T-helper 17 cell (primary cell): ENCODE measurements at regions not wholly inside any gene's neighbourhood (a gene's known extent, or its start where the extent isn't known, plus 50 kb on each side); places are given as distances from the start of the nearest gene placed in this dataset.

Experiments used
- ATAC-seq: fragments of 150-1000 bp; cut with Tn5 transposase; 2 replicates; pipeline ENCODE4 v1.10.0; 2021; ENCODE audit warnings: mild to moderate bottlenecking, moderate library complexity
- DNase-seq, 3 donors: peaks; one replicate each; pipeline versions ENCODE4 v3.0.0 to v3.0.0-alpha.2; 2020 to 2021
- H3K9me3 ChIP-seq: one replicate; pipeline ENCODE4 v1.7.0; 2013; ENCODE audit warnings: low read length, mild to moderate bottlenecking; ENCODE audit not compliant: control insufficient read depth, poor library complexity, severe bottlenecking
- H3K27ac Mint-ChIP-seq: one replicate; pipeline ENCODE4 v1.8.0; 2022; ENCODE audit warnings: mild to moderate bottlenecking, moderate library complexity, mixed read lengths
- H3K27me3 Mint-ChIP-seq: one replicate; pipeline ENCODE4 v1.8.0; 2022; ENCODE audit warnings: mixed read lengths
- H3K36me3 Mint-ChIP-seq: one replicate; pipeline ENCODE4 v1.8.0; 2022; ENCODE audit warnings: low read depth, mixed read lengths
- H3K4me1 Mint-ChIP-seq: one replicate; pipeline ENCODE4 v1.8.0; 2022; ENCODE audit warnings: mild to moderate bottlenecking, mixed read lengths
- H3K4me3 Mint-ChIP-seq: one replicate; pipeline ENCODE4 v1.8.0; 2022; ENCODE audit warnings: mild to moderate bottlenecking, moderate library complexity, mixed read lengths

DNA sequence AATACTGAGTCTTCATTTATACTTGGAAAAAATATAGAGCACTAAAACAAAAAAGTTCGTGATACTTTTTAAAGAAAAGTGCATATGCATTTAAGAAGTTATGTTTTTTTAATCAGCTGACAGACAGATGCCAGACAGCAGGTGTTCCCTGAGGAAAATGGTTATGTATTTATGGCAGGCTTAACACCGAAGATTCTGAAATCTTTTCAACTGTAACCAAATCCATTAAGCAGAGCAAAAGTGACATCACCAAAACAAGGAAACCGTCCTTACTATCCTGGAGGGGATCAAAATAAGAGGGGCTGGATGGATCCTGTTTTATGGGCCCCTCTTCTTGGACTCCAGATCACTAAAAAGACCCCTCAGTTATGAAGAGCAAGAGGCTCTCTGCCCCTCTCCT is 404.9 kb upstream of the ADAMTS16 start:
- Mint-ChIP-seq H3K27ac (no peak overlapping the region), H3K4me3 (no peak overlapping the region), H3K36me3 (no peaks in the 10 kb centered on the region), H3K4me1 (no peaks in the 10 kb centered on the region), H3K27me3 (no peaks in the 10 kb centered on the region)
- no peak for ATAC-seq
- no peak for DNase-seq
- no peaks in the 10 kb centered on the region for H3K9me3 ChIP-seq

DNA sequence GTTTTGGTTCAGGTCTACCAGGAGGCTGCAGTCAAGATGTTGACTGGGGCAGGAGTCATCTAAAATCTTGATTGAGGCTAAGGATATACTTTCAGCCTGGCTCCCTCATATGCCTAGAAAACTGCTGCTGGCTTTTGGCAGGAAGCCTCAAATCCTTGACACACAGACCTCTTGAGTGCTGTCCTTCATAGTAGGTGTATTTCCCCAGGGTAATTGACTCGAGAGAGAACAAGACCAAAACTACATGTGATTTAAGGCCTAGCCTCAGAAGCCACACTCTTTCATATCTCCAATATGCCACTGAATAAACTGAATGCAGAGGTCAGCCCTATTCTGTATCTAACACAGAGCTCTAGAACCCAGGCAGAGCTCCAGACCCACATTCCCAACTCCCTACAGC is 402.3 kb upstream of the ADAMTS16 start:
- DNase-seq (no peak), ATAC-seq (no peak)
- no peak overlapping the region for H3K27ac Mint-ChIP-seq
- no peaks in the 10 kb centered on the region for H3K36me3 Mint-ChIP-seq
- no peak overlapping the region for H3K4me3 Mint-ChIP-seq
- H3K9me3 ChIP-seq, result no peaks in the 10 kb centered on the region
- H3K4me1 Mint-ChIP-seq, result no peaks in the 10 kb centered on the region
- H3K27me3 Mint-ChIP-seq, result no peaks in the 10 kb centered on the region

DNA sequence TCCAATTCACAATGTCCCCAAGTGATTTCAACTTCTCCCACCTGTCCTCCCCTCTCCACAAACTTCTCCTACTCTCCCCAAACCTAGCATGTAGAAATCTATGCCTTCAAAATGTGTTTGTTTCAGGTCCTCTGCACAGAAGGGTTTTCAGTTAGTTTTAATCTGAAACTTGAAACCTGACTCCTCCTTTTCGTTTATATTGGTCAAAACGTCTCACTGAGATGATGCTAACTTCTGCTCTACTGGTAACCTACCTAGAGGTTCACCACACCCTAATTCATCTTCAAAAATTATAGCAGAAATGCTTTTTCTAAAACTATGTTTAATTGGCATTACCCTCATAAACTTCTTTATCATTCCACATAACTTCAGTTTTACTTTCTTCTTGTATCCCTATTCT is 401.8 kb upstream of the ADAMTS16 start:
- H3K27ac Mint-ChIP-seq, result no peak overlapping the region
- no peaks in the 10 kb centered on the region for H3K4me1 Mint-ChIP-seq
- DNase-seq (no peak), ATAC-seq (no peak)
- H3K4me3 Mint-ChIP-seq, result no peak overlapping the region
- H3K36me3 Mint-ChIP-seq, result no peaks in the 10 kb centered on the region
- H3K9me3 ChIP-seq, result no peaks in the 10 kb centered on the region
- no peaks in the 10 kb centered on the region for H3K27me3 Mint-ChIP-seq

DNA sequence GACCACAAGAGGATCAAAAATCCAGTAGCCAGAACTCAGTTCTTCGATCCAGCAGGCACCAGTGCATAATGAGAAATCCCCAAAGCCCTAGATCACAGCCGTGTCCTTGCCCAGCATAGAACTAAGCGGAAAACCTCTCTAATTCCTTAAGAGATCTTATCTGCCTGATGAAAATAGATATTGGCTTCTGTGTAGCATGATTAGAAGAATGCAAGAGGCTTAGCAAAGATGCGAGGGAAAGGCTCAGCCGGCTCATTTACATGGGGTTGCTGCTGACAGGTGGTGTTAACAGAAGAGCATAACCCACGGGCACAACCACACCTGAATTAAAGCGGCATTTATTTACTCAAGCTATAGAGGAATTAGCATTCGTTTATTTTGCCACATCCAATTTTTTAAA is 400.0 kb upstream of the ADAMTS16 start:
- H3K27ac Mint-ChIP-seq, result no peak overlapping the region
- no peaks in the 10 kb centered on the region for H3K4me1 Mint-ChIP-seq
- ATAC-seq, result no peak
- H3K36me3 Mint-ChIP-seq, result no peaks in the 10 kb centered on the region
- DNase-seq, result no peak
- H3K27me3 Mint-ChIP-seq, result no peaks in the 10 kb centered on the region
- no peak overlapping the region for H3K4me3 Mint-ChIP-seq
- H3K9me3 ChIP-seq, result no peaks in the 10 kb centered on the region

DNA sequence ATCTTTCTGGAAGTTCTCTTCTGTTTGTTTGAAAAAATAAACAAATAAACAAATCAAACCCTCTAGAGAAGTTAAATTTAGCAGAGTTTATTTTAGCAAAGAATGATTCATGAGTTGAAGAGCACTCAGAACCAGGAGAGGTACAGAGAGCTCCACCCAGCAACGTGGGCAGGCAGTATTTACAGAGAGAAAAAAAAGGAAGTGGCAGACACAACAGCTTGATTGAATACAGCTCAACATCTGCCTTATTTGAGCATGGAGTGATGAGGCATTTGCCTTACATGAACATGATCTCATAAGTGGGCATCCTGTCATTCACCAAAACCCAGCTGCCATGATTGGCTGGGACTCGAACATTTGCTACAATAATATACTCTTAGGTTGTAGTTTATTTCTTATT is 381.6 kb upstream of the ADAMTS16 start:
- peaks cover 4% of the 10 kb centered on the region for H3K9me3 ChIP-seq
- no peak overlapping the region for H3K4me3 Mint-ChIP-seq
- no peaks in the 10 kb centered on the region for H3K27me3 Mint-ChIP-seq
- no peak for ATAC-seq
- H3K36me3 Mint-ChIP-seq, result no peaks in the 10 kb centered on the region
- no peak for DNase-seq
- no peak overlapping the region for H3K27ac Mint-ChIP-seq
- H3K4me1 Mint-ChIP-seq, result no peaks in the 10 kb centered on the region

DNA sequence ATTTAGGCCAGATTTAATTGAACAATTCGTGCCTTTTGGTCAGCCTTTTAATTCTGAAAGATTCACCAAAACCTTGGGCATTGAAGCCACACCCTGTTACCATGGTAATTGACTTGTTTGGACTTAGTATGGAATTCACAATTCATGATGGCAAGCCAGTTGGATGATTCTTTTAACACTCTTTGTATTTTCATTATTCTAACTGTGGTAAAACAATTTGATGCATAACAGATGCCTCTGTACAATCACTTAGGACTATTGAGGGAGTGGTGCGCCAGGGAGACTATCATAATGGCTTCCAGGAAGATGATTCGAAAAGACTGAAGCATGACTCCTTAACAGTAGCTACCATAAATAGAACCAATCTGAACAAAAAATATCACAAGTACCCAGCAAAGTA is 381.1 kb upstream of the ADAMTS16 start:
- H3K27ac Mint-ChIP-seq, result no peak overlapping the region
- H3K36me3 Mint-ChIP-seq, result no peaks in the 10 kb centered on the region
- no peak for DNase-seq
- H3K4me1 Mint-ChIP-seq, result no peaks in the 10 kb centered on the region
- H3K27me3 Mint-ChIP-seq, result no peaks in the 10 kb centered on the region
- H3K4me3 Mint-ChIP-seq, result no peak overlapping the region
- ATAC-seq, result no peak
- H3K9me3 ChIP-seq, result peaks cover 4% of the 10 kb centered on the region

DNA sequence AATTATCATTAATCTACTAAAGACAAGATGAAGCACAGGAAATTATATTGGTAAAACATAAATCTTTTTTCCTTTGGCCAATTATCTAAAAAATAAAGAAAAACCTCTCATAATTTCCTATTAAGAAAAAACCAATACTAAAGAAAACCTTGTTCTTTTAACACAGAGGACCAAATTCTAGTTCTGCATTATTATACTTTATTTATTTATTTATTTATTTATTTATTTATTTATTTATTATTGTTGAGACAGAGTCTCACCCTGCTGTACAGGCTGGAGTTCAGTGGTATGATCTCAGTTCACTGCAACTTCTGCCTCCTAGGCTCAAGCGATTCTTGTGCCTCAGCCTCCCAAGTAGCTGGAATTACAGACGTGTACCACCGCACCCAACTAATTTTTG is 377.8 kb upstream of the ADAMTS16 start:
- ATAC-seq, result no peak
- Mint-ChIP-seq H3K36me3 (no peaks in the 10 kb centered on the region), H3K27me3 (no peaks in the 10 kb centered on the region), H3K4me3 (no peak overlapping the region), H3K27ac (no peak overlapping the region), H3K4me1 (no peaks in the 10 kb centered on the region)
- DNase-seq, result no peak
- H3K9me3 ChIP-seq, result peaks cover 8% of the 10 kb centered on the region

DNA sequence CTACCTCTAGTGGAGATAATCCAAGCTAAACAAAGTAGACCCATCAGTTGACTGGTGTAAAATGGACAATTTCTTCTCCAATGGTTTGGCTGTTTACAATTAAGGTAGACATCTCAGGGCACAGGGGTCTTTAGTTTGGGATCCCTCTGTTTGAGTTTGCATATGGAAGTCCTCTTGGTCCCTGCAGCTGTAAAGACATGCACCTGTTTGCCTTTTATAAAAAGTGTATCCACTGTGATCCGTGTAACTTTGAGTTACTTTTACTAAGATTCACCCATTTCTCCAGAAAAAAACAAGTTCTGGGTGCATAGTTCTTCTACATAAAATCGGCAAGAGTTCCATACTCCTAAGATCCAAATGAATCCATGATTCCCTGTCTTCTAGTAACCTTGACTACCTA is 374.7 kb upstream of the ADAMTS16 start:
- H3K4me3 Mint-ChIP-seq, result no peak overlapping the region
- H3K4me1 Mint-ChIP-seq, result no peaks in the 10 kb centered on the region
- peaks cover 4% of the 10 kb centered on the region for H3K9me3 ChIP-seq
- H3K27me3 Mint-ChIP-seq, result no peaks in the 10 kb centered on the region
- H3K36me3 Mint-ChIP-seq, result no peaks in the 10 kb centered on the region
- no peak overlapping the region for H3K27ac Mint-ChIP-seq
- ATAC-seq, result no peak
- no peak for DNase-seq

DNA sequence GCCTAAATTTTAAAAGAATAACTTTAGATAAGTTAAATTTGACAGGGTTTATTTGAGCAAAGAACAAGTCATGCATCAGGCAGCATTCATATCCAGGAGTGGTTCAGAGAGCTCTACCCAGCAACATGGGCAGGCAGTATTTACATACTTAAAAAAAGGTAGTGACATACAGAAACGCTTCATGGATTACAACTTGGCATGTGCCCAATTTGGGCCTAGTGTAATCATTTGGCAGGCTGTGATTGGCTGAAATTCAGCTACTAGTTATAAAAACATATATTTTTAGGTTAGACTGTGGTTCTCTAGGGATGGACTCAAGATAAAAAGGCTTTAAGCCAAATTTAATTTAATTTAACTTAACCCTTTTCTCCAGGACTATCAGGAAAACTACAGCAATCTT is 374.0 kb upstream of the ADAMTS16 start:
- H3K4me1 Mint-ChIP-seq, result no peaks in the 10 kb centered on the region
- H3K9me3 ChIP-seq, result peaks cover 4% of the 10 kb centered on the region
- no peaks in the 10 kb centered on the region for H3K36me3 Mint-ChIP-seq
- no peak for ATAC-seq
- no peak overlapping the region for H3K27ac Mint-ChIP-seq
- H3K4me3 Mint-ChIP-seq, result no peak overlapping the region
- DNase-seq, result no peak
- H3K27me3 Mint-ChIP-seq, result no peaks in the 10 kb centered on the region

DNA sequence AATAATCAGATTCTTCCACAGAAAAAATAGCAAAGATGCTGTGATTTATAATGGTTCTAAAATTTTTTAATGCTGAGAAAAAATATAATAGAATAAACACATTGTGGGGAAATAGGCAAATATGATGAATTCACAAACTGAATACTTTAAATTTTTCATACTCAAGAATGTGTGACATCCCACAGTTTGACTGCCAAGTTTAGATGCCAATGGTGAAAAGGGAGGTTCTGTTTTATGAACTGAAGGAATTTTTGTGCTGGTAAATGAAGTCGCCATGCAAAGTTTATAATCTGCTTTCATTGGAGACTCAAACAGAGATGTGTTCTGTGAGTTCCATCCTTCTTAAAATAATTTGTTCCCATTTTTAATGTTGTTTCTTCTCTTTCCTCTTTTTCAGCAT is 367.5 kb upstream of the ADAMTS16 start:
- Mint-ChIP-seq H3K4me1 (no peaks in the 10 kb centered on the region), H3K4me3 (no peak overlapping the region), H3K27ac (no peak overlapping the region), H3K27me3 (no peaks in the 10 kb centered on the region), H3K36me3 (no peaks in the 10 kb centered on the region)
- no peak for DNase-seq
- H3K9me3 ChIP-seq, result no peaks in the 10 kb centered on the region
- ATAC-seq, result no peak

DNA sequence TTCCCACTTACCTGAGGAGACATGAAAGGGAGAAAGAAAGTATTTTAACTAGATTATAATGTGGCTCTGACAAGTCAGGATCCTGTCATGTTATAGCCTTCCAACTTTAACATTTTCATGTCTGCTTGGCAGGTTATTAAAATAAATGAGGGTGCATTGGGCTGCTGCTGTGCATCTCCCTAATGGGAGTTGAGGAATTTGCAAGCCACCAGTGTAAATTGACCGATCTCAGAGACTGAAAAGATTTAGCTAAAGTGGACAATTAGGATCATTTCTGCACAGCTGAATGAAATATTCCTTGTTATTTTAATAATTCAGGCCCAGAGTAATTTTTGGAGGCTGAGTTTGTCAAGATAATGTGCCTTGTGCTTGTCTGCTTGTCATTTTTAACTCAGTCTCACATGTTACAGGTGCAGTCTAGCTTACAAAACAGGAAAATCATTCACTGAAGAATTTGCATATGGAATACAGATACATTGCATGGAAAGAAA is 366.3 kb upstream of the ADAMTS16 start:
- Mint-ChIP-seq H3K4me3 (no peak overlapping the region), H3K27ac (no peak overlapping the region), H3K36me3 (no peaks in the 10 kb centered on the region), H3K27me3 (no peaks in the 10 kb centered on the region), H3K4me1 (no peaks in the 10 kb centered on the region)
- ATAC-seq (no peak), DNase-seq (no peak)
- no peaks in the 10 kb centered on the region for H3K9me3 ChIP-seq

DNA sequence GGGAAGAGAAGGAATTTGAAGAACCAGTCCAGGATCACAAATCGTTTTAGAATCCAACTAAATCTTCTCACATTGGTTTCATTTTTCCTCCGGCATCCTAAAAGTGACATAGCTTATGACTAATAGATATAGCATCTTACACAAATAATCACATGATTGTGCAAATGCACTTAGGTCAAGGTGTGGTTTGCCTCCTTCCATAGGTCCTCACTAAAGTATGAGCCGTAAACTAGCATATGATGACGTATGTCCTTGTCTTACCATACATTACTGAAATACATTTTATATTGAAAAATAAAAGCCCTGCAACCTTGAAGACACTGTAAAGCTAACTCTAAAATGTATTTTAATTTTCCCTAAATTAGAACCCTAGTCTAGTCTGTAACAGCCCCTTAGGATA is 362.7 kb upstream of the ADAMTS16 start:
- no peak overlapping the region for H3K27ac Mint-ChIP-seq
- no peaks in the 10 kb centered on the region for H3K9me3 ChIP-seq
- no peaks in the 10 kb centered on the region for H3K4me1 Mint-ChIP-seq
- no peaks in the 10 kb centered on the region for H3K27me3 Mint-ChIP-seq
- H3K4me3 Mint-ChIP-seq, result no peak overlapping the region
- no peak for DNase-seq
- no peak for ATAC-seq
- no peaks in the 10 kb centered on the region for H3K36me3 Mint-ChIP-seq

DNA sequence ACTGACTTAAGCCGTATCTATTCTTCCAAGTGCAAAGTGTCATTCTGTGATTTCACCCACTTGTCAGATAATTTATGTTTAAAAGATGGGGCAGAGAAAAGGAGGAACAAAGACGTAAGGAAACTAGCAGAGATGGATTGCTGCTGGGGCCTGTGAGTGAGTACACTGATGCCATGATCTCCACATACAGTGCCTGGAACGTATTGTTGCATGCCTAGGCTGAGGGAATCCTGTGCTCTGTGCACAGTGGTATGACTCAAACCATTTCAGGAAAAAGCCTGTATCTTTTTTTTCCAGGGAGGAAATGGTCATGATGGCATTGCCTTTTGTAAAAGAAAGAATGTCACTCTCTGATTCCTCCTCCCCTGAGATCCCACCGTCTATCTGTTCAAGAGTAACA is 359.5 kb upstream of the ADAMTS16 start:
- no peaks in the 10 kb centered on the region for H3K27me3 Mint-ChIP-seq

DNA sequence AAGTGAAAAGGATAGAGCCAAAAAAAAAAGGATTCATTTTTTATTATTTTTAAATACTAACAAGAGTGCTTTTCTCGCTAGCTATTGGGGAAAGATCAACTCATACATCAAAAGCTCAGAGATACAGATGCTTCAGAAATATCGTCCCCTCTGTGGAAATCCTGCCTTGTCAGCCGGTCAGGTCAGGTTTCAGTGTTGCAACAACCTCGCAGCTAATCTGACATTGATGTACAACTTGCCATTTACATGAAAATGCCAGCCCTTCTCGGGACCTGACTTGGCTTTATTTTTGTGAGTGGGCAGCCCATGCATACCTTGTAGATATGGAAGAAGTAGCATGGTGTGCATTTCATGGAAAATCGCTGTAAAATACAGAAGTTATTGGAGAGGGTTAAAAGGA is 358.8 kb upstream of the ADAMTS16 start:
- H3K9me3 ChIP-seq, result no peaks in the 10 kb centered on the region
- ATAC-seq, result no peak
- Mint-ChIP-seq H3K27me3 (no peaks in the 10 kb centered on the region), H3K4me1 (no peaks in the 10 kb centered on the region), H3K27ac (no peak overlapping the region), H3K36me3 (no peaks in the 10 kb centered on the region), H3K4me3 (no peak overlapping the region)
- DNase-seq, result no peak

More for the DNA sequence above, 359.5 kb upstream of the ADAMTS16 start:
- Mint-ChIP-seq H3K4me3 (no peak overlapping the region), H3K36me3 (no peaks in the 10 kb centered on the region), H3K27ac (no peak overlapping the region), H3K4me1 (no peaks in the 10 kb centered on the region)
- H3K9me3 ChIP-seq, result no peaks in the 10 kb centered on the region
- ATAC-seq (no peak), DNase-seq (no peak)

DNA sequence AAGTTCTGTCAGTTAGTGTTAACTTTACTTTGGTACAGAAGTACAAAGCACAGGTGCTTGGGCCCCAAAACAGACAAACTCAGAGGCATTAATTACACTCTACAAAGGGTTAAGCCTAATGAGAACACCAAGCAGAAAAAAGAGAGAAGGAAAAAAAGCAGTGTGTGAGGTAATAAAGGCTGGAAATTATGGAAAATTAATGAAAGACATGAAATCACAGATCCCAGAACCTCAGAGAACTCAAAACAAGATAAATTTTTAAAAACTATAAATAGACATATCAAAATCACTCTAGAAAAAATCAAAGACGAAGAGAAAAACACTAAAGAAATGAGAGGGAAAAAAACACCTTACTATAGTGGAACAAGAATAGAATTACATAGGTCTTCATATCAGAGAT is 354.2 kb upstream of the ADAMTS16 start:
- no peaks in the 10 kb centered on the region for H3K9me3 ChIP-seq

More for the DNA sequence above, 354.2 kb upstream of the ADAMTS16 start:
- H3K27me3 Mint-ChIP-seq, result no peaks in the 10 kb centered on the region
- H3K4me3 Mint-ChIP-seq, result no peak overlapping the region
- no peaks in the 10 kb centered on the region for H3K4me1 Mint-ChIP-seq
- no peak overlapping the region for H3K27ac Mint-ChIP-seq
- ATAC-seq (no peak), DNase-seq (no peak)
- H3K36me3 Mint-ChIP-seq, result no peaks in the 10 kb centered on the region
